NCI-H82 (cell line): ENCODE measurements at regions not wholly inside any gene's neighbourhood (a gene's known extent, or its start where the extent isn't known, plus 50 kb on each side); places are given as distances from the start of the nearest gene placed in this dataset.

Experiments used
- DNase-seq: peaks from one replicate; lab custom pipeline; 2025; lab: John Stamatoyannopoulos, UW

DNA sequence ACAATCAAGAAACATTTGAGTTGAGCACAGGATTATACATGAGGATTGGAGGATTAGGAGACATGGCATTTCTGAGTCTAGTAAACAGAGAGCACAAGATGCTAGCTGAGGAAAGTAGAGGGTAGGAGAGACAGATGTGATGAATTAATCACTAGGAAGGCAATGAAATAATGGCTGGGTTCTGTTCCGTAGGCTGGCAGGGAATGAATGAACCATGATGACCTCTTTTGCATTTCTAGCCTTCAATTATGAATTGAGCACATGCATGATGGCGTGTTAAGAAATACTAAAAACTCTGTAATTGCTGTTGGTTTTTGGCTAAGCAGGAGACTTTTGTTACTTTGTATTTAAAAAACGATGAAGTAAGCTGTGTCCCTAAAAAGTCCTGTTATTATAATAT, 420.0 kb upstream of the TLE4 start:
- peak; percentile 76 for DNase-seq

DNA sequence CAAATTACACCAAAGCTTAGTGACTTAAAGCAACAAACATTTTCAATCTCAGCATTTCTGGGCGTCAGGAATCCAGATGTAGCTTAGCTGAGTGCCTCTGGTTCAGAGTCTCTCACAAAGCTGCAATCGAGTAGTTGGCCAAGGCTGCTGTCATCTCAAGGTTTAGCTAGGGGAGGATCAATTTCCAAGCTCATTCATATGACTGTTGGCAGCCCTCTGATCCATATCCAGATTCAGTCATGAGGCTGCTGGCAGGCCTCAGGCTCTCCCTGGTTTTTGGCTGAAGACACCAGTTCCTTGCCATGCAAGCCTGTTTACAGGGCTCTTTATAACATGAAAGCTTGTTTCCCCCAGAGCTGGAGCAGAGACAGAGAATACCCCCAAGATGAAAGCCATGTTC, 419.5 kb upstream of the TLE4 start:
- no peak for DNase-seq

GRCh38 chr9:79154806-79155205, 417.0 kb upstream of the TLE4 start:
- no peak for DNase-seq

DNA sequence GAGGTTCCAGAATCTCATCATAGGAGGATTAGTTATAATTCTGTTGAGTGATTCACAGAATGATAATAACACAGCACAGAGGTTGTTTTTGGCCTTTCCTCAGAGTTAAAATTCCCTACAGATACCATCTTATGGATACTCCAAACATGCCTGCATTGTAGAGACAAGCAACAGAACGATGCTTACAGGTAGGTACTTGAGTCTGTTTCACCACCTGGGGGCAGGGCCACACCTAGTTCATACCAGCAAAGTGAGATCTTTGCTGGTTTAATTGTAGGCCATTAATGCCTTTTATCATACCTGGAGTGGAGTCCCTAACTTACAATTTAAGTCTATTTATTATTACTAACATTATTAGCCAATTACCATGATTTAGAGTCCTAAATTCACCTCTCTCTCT, 416.5 kb upstream of the TLE4 start:
- DNase-seq: no peak

DNA sequence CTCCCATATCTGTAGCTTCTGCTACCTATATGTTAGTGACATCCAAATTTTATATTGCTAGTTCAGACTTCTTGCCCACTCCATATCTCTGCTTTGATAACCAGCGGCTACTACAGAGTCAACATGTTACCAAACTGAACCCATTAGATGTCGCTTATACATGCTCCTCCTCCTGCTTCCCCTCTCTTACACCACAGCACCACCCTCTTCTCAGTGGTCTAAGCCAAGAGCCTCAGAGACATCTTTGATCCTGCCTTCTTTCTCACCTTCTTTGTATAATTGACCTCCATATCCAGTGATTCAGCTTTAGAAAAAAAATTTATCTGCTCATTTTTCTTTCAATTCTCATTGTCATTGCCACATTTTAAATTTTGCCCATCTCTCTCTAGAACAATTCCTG, 408.2 kb upstream of the TLE4 start:
- DNase-seq: no peak

- no peak for DNase-seq
Measured at GRCh38 chr9:79164406-79164805, 407.4 kb upstream of the TLE4 start.

- no peak for DNase-seq
Measured at GRCh38 chr9:79165020-79165780, 406.6 kb upstream of the TLE4 start.

GRCh38 chr9:79166005-79166404, 405.8 kb upstream of the TLE4 start:
- no peak for DNase-seq

DNA sequence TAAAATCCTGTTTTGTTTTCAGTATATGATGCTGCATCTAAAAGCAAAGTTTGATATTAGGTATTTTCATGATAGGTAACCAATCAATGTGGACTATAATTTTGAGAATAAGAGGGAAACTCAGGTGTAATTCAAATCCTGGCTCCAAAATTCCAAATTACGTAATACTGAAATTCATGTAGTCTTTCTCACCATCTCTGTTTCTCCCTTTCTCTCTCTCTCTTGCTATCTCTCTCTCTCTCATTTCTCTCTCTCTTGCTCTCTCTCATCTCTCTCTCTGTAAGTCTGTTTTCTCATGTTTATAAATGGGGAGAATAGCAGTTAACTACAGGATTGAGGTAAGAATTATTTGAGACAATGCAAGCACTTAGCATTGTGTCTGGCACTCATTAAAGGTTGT, 401.1 kb upstream of the TLE4 start:
- DNase-seq: no peak

DNA sequence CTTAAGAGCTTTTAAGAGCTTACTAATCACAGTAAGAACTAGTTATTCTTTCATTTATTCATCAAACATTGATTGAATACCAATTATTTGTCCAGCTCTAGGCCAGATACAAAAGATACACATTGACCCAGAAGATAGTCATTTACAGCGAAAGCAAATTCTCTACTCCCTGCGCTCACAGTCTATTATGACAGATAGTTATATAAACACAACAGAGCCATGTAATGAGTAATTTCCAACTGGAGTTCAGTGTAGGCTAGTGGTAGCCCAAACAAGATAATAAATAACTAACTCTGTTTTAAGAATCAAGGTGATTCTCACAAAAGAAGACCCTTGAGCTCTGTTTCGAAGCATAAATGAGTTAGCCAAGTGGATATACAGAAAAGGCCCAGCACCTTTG, 397.8 kb upstream of the TLE4 start:
- no peak for DNase-seq

GRCh38 chr9:79176014-79176697, 395.6 kb upstream of the TLE4 start:
- DNase-seq: no peak

GRCh38 chr9:79184831-79185230, 386.9 kb upstream of the TLE4 start:
- DNase-seq: peak; percentile 21

DNA sequence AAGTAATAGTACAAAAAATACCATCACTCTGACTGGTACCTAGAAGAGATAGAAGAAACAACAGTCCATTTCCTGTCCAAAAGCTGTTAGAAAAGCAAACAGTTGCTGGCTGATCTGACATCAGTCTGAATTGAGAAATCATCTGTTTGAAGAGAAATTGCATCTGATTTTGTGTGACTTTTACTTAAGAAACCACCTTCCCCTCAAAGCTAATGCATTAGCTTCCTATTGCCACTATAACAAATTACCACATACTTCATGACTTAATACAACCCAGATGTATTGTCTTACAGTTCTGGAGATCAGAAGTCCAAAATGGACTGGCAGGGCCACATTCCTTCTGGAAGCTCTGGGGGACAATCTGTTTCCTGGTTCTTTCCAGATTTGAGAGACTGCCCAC, 385.9 kb upstream of the TLE4 start:
- no peak for DNase-seq

GRCh38 chr9:79189511-79189924, 382.2 kb upstream of the TLE4 start:
- no peak for DNase-seq

DNA sequence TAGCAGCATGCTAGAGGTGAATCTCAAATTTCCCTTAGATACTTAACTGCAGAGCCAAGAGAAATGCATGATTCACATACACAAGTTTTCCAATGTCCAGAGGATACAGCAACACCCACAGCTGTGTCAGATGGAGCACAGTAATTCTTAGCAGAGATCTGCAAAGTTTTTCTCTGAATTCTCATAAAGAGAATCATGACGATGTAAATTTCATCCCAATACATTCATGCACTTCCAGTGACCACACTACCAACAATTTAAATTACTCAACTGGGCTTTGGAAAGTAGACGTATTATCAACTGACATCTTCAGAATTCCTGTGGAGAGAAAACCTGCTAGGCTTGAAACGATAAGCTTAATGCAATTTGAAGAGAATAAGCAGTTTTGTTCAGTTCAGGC, 378.8 kb upstream of the TLE4 start:
- no peak for DNase-seq

GRCh38 chr9:79193501-79194223, 378.1 kb upstream of the TLE4 start:
- no peak for DNase-seq

- DNase-seq: no peak
Measured at GRCh38 chr9:79195879-79196278, 375.9 kb upstream of the TLE4 start.

GRCh38 chr9:79196606-79197005, 375.2 kb upstream of the TLE4 start:
- DNase-seq: no peak

- no peak for DNase-seq
Measured at GRCh38 chr9:79200336-79200735, 371.4 kb upstream of the TLE4 start.

DNA sequence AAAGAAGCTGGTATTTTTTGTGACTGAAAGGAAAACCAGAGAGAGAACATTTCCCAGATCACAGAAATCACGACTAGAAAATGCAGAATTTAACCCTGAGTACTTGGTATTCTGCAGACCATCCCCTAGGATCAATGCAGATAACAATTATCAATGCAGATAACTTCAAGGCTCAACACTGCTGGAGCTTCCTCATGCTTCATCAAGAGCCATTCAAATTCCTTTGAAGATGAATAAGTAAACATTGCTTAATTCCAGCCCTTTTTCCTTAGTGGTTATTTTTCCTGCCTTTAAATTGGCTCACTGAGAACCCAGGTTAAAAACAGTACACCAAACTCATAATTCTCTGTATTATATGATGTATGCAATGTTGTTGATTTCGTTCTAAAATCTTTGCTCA, 370.1 kb upstream of the TLE4 start:
- no peak for DNase-seq

GRCh38 chr9:79208791-79209396, 362.9 kb upstream of the TLE4 start:
- DNase-seq: no peak

- no peak for DNase-seq
Measured at GRCh38 chr9:79210541-79211243, 361.1 kb upstream of the TLE4 start.
